Mesenchymal stem cell (in vitro differentiated cells and primary cell): ENCODE measurements at regions not wholly inside any gene's neighbourhood (a gene's known extent, or its start where the extent isn't known, plus 50 kb on each side); places are given as distances from the start of the nearest gene placed in this dataset.
A peak's percentile ranks its signal among the peaks of the same experiment; 100 is the strongest.

Experiments
- DNase-seq: peaks from one replicate; pipeline ENCODE4 v3.0.0-alpha.2; 2013
- H2AFZ ChIP-seq: one replicate; pipeline ENCODE4 v1.6.1; 2013; ENCODE audit warnings: low read depth, mild to moderate bottlenecking, control low read depth, inconsistent platforms, low read length, moderate library complexity
- H2AK5ac ChIP-seq: 2 replicates; pipeline ENCODE4 v1.6.1; 2013; ENCODE audit warnings: low read length, moderate library complexity, mild to moderate bottlenecking, inconsistent platforms; ENCODE audit not compliant: severe bottlenecking
- H2BK120ac ChIP-seq: one replicate; pipeline ENCODE4 v1.6.1; 2013; ENCODE audit warnings: low read depth, mild to moderate bottlenecking, inconsistent platforms, low read length, moderate library complexity
- H2BK12ac ChIP-seq, 2 experiments: one replicate each; pipeline ENCODE4 v1.6.1; 2013; ENCODE audit warnings: inconsistent platforms in 2 of 2, low read length in 2 of 2, mild to moderate bottlenecking in 2 of 2, moderate library complexity in 2 of 2, control low read depth in 1 of 2
- H2BK15ac ChIP-seq: one replicate; pipeline ENCODE4 v1.6.1; 2013; ENCODE audit warnings: mild to moderate bottlenecking, low read depth, inconsistent platforms; ENCODE audit not compliant: poor library complexity, severe bottlenecking
- H2BK5ac ChIP-seq: 2 replicates; pipeline ENCODE4 v1.6.1; 2013; ENCODE audit warnings: low read depth, mild to moderate bottlenecking, low read length, control low read depth, inconsistent platforms; ENCODE audit not compliant: poor library complexity, severe bottlenecking
- H3K14ac ChIP-seq, 2 experiments: one replicate each; pipeline ENCODE4 v1.6.1; 2013; ENCODE audit warnings: inconsistent platforms in 2 of 2, low read length in 2 of 2, control low read depth in 1 of 2, mild to moderate bottlenecking in 1 of 2, moderate library complexity in 1 of 2
- H3K18ac ChIP-seq, 2 experiments: one replicate each; pipeline ENCODE4 v1.6.1; 2013; ENCODE audit warnings: inconsistent platforms in 2 of 2, low read length in 2 of 2, control low read depth in 1 of 2, low read depth in 1 of 2, mild to moderate bottlenecking in 1 of 2
- H3K23ac ChIP-seq, 2 experiments: one replicate each; pipeline ENCODE4 v1.6.1; 2013; ENCODE audit warnings: inconsistent platforms in 2 of 2, low read length in 2 of 2, mild to moderate bottlenecking in 2 of 2, moderate library complexity in 2 of 2, control low read depth in 1 of 2
- H3K27ac ChIP-seq: 2 replicates; pipeline ENCODE4 v1.5.1; 2013; ENCODE audit warnings: mild to moderate bottlenecking, moderate library complexity, low read length, control low read depth, inconsistent platforms; ENCODE audit not compliant: poor library complexity, severe bottlenecking
- H3K27me3 ChIP-seq, 2 experiments: 2 replicates each; pipeline versions ENCODE4 v1.6.1 to v1.7.0; 2013; ENCODE audit warnings: low read length in 2 of 2, mild to moderate bottlenecking in 2 of 2, moderate library complexity in 2 of 2, control low read depth in 1 of 2, inconsistent platforms in 1 of 2; ENCODE audit not compliant: control insufficient read depth in 1 of 2, insufficient read depth in 1 of 2
- H3K36me3 ChIP-seq, 2 experiments: 2 replicates each; pipeline versions ENCODE4 v1.6.1 to v1.7.0; 2013; ENCODE audit warnings: low read length in 2 of 2, control low read depth in 1 of 2, inconsistent platforms in 1 of 2, low read depth in 1 of 2, mild to moderate bottlenecking in 1 of 2; ENCODE audit not compliant: insufficient read depth in 2 of 2, control insufficient read depth in 1 of 2
- H3K4ac ChIP-seq, 2 experiments: one replicate each; pipeline ENCODE4 v1.6.1; 2013; ENCODE audit warnings: inconsistent platforms in 2 of 2, low read length in 2 of 2, mild to moderate bottlenecking in 2 of 2, moderate library complexity in 2 of 2, control low read depth in 1 of 2, low read depth in 1 of 2
- H3K4me1 ChIP-seq: 2 replicates; pipeline ENCODE4 v1.6.1; 2013; ENCODE audit warnings: low read depth, low read length, control low read depth; ENCODE audit not compliant: control insufficient read depth, insufficient read depth
- H3K4me2 ChIP-seq: 2 replicates; pipeline ENCODE4 v1.6.1; 2013; ENCODE audit warnings: low read length, mild to moderate bottlenecking, inconsistent platforms; ENCODE audit not compliant: poor library complexity, severe bottlenecking
- H3K4me3 ChIP-seq, 2 experiments: 2 replicates each; pipeline versions ENCODE4 v1.5.1 to v1.7.0; 2013; ENCODE audit warnings: low read length in 2 of 2, mild to moderate bottlenecking in 2 of 2, control low read depth in 1 of 2, low read depth in 1 of 2; ENCODE audit not compliant: insufficient read depth in 1 of 2
- H3K79me1 ChIP-seq: replicated peaks from 2 replicates; pipeline ENCODE4 v1.6.1; 2013; ENCODE audit warnings: mild to moderate bottlenecking, control low read depth, low read length, inconsistent platforms; ENCODE audit not compliant: poor library complexity, severe bottlenecking
- H3K9ac ChIP-seq: 2 replicates; pipeline ENCODE4 v1.7.0; 2013; ENCODE audit warnings: mild to moderate bottlenecking, low read length, moderate library complexity
- H3K9me3 ChIP-seq: 2 replicates; pipeline ENCODE4 v1.7.0; 2013; ENCODE audit warnings: mild to moderate bottlenecking, low read length; ENCODE audit not compliant: control insufficient read depth
- H4K8ac ChIP-seq: one replicate; pipeline ENCODE4 v1.6.1; 2013; ENCODE audit warnings: inconsistent platforms, mild to moderate bottlenecking, low read length, moderate library complexity
- H4K91ac ChIP-seq: one replicate; pipeline ENCODE4 v1.6.1; 2013; ENCODE audit warnings: mild to moderate bottlenecking, low read length, inconsistent platforms
- WGBS: methylation state at CpG from one replicate; pipeline ENCODE4 v1.1.7; 2013; ENCODE audit warnings: mixed read lengths; 5-methylcytosine and 5-hydroxymethylcytosine counted together

- Histone ChIP-seq H3K14ac (no peak overlapping the region), H2AFZ (no peak overlapping the region), H2BK12ac (no peak overlapping the region), H3K4me3 (no peak overlapping the region), H3K27me3 (no peaks in the 10 kb centered on the region), H3K4ac (no peak overlapping the region), H3K9ac (no peak overlapping the region), H4K8ac (no peak overlapping the region), H2BK5ac (no peak overlapping the region), H4K91ac (no peak overlapping the region), H2BK15ac (no peak overlapping the region), H2AK5ac (no peak overlapping the region), H3K36me3 (no peaks in the 10 kb centered on the region), H2BK120ac (no peak overlapping the region), H3K27ac (no peak overlapping the region), H3K79me1 (no peaks in the 10 kb centered on the region), H3K18ac (no peak overlapping the region), H3K4me2 (no peak overlapping the region), H3K4me1 (no peaks in the 10 kb centered on the region), H3K23ac (no peak overlapping the region), H3K9me3 (no peaks in the 10 kb centered on the region)
- no peak for DNase-seq
- 81% methylated on average over 2 of the region's 4 CpGs for WGBS
These were observed 398.0 kb downstream of the DHX35 start for GRCh38 chr20:39359981-39360620.

- Histone ChIP-seq H3K79me1 (no peaks in the 10 kb centered on the region), H4K8ac (no peak overlapping the region), H3K4me1 (no peaks in the 10 kb centered on the region), H4K91ac (no peak overlapping the region), H2AFZ (no peak overlapping the region), H2BK5ac (no peak overlapping the region), H3K27me3 (no peaks in the 10 kb centered on the region), H2BK15ac (no peak overlapping the region), H2BK12ac (no peak overlapping the region), H3K36me3 (no peaks in the 10 kb centered on the region), H2BK120ac (no peak overlapping the region), H3K23ac (no peak overlapping the region), H3K4ac (no peak overlapping the region), H3K9me3 (no peaks in the 10 kb centered on the region), H3K4me3 (no peak overlapping the region), H3K18ac (no peak overlapping the region), H3K27ac (no peak overlapping the region), H3K14ac (no peak overlapping the region), H2AK5ac (no peak overlapping the region), H3K4me2 (no peak overlapping the region), H3K9ac (no peak overlapping the region)
- WGBS: 64% methylated on average over 1 of the region's 1 CpG
- DNase-seq: peak; percentile 0
These were observed 395.9 kb downstream of the DHX35 start for GRCh38 chr20:39358052-39358451.

- Histone ChIP-seq H3K27ac (no peak overlapping the region), H3K79me1 (no peaks in the 10 kb centered on the region), H3K4me3 (no peak overlapping the region), H3K14ac (no peak overlapping the region), H3K4me2 (no peak overlapping the region), H2BK12ac (no peak overlapping the region), H3K9ac (no peak overlapping the region), H4K91ac (no peak overlapping the region), H2BK5ac (no peak overlapping the region), H3K9me3 (peaks cover 4% of the 10 kb centered on the region), H3K23ac (no peak overlapping the region), H3K27me3 (no peaks in the 10 kb centered on the region), H2BK120ac (no peak overlapping the region), H3K18ac (no peak overlapping the region), H4K8ac (no peak overlapping the region), H2AFZ (no peak overlapping the region), H3K36me3 (no peaks in the 10 kb centered on the region), H2AK5ac (no peak overlapping the region), H2BK15ac (no peak overlapping the region), H3K4ac (no peak overlapping the region), H3K4me1 (no peaks in the 10 kb centered on the region)
- no peak for DNase-seq
- WGBS: 87% methylated on average over 1 of the region's 1 CpG
These were observed 394.8 kb downstream of the DHX35 start for GRCh38 chr20:39356908-39357307.

GRCh38 chr20:39349240-39349639, 387.1 kb downstream of the DHX35 start:
- H3K79me1 ChIP-seq: no peaks in the 10 kb centered on the region
- no peaks in the 10 kb centered on the region for H3K36me3 ChIP-seq
- no peak overlapping the region for H3K4ac ChIP-seq
- no peak overlapping the region for H2BK15ac ChIP-seq
- no peak overlapping the region for H2BK12ac ChIP-seq
- H2AFZ ChIP-seq: no peak overlapping the region
- no peak overlapping the region for H3K4me2 ChIP-seq
- H3K23ac ChIP-seq: no peak overlapping the region
- H3K18ac ChIP-seq: no peak overlapping the region
- H4K91ac ChIP-seq: no peak overlapping the region
- H2AK5ac ChIP-seq: no peak overlapping the region
- no peak overlapping the region for H3K27ac ChIP-seq
- H3K4me1 ChIP-seq: no peaks in the 10 kb centered on the region
- DNase-seq: no peak
- H2BK5ac ChIP-seq: no peak overlapping the region
- 84% methylated on average over 3 of the region's 4 CpGs for WGBS
- H3K14ac ChIP-seq: no peak overlapping the region
- no peaks in the 10 kb centered on the region for H3K27me3 ChIP-seq
- no peak overlapping the region for H3K4me3 ChIP-seq
- no peak overlapping the region for H4K8ac ChIP-seq
- H3K9me3 ChIP-seq: peaks cover 49% of the 10 kb centered on the region
- no peak overlapping the region for H3K9ac ChIP-seq
- no peak overlapping the region for H2BK120ac ChIP-seq
